ENCODE measurements at regions not wholly inside any gene's neighbourhood (a gene's known extent, or its start where the extent isn't known, plus 50 kb on each side); places are given as distances from the start of the nearest gene placed in this dataset.

- no peak overlapping the region for H3K4me2 ChIP-seq (ENCODE audit: low read depth, low read length, poor library complexity, severe bottlenecking)
- no peaks in the 10 kb centered on the region for H4K20me1 ChIP-seq (ENCODE audit: insufficient read depth, low read length, poor library complexity, severe bottlenecking)
- no peak overlapping the region for H2AFZ ChIP-seq (ENCODE audit: low read length)
- H3K9me2 ChIP-seq (replicated peaks; ENCODE audit: low read depth, low read length) = no peaks in the 10 kb centered on the region
- H3K27me3 ChIP-seq (ENCODE audit: insufficient read depth, low read length, poor library complexity, severe bottlenecking) = no peaks in the 10 kb centered on the region
- H3K36me3 ChIP-seq (ENCODE audit: insufficient read depth, low read length) = no peaks in the 10 kb centered on the region
- H3F3A ChIP-seq (ENCODE audit: low read depth) = no peaks in the 10 kb centered on the region
- no peak overlapping the region for H3K4me3 ChIP-seq (ENCODE audit: low read length, poor library complexity, severe bottlenecking)
- H3K79me2 ChIP-seq (ENCODE audit: insufficient read depth, low read length) = no peaks in the 10 kb centered on the region
- no peaks in the 10 kb centered on the region for H3K4me1 ChIP-seq (ENCODE audit: insufficient read depth, low read length, poor library complexity, severe bottlenecking)
- no peaks in the 10 kb centered on the region for H3K9me3 ChIP-seq (ENCODE audit: insufficient read depth, low read depth, low read length)
- no peak for TF ChIP-seq EZH2phosphoT487 (IDR thresholded peaks at IDR 0.05; ENCODE audit: borderline replicate concordance)
- TF ChIP-seq CTCF (conservative IDR thresholded peaks at IDR 0.05; ENCODE audit: low read length) = no peak
- no peak overlapping the region for H3K9ac ChIP-seq (ENCODE audit: low read depth, low read length, poor library complexity, severe bottlenecking)
Measured at GRCh38 chr17:79243603-79243990, 169.0 kb downstream of the ENGASE start.

- H3K79me2 ChIP-seq (ENCODE audit: insufficient read depth, low read length) = no peaks in the 10 kb centered on the region
- H3K4me2 ChIP-seq (ENCODE audit: low read depth, low read length, poor library complexity, severe bottlenecking) = no peak overlapping the region
- TF ChIP-seq CTCF (conservative IDR thresholded peaks at IDR 0.05; ENCODE audit: low read length) (no peak), EZH2phosphoT487 (IDR thresholded peaks at IDR 0.05; ENCODE audit: borderline replicate concordance) (no peak)
- H3K4me1 ChIP-seq (ENCODE audit: insufficient read depth, low read length, poor library complexity, severe bottlenecking) = no peaks in the 10 kb centered on the region
- no peaks in the 10 kb centered on the region for H3F3A ChIP-seq (ENCODE audit: low read depth)
- no peak overlapping the region for H3K4me3 ChIP-seq (ENCODE audit: low read length, poor library complexity, severe bottlenecking)
- no peaks in the 10 kb centered on the region for H3K27me3 ChIP-seq (ENCODE audit: insufficient read depth, low read length, poor library complexity, severe bottlenecking)
- no peaks in the 10 kb centered on the region for H3K9me3 ChIP-seq (ENCODE audit: insufficient read depth, low read depth, low read length)
- no peak overlapping the region for H2AFZ ChIP-seq (ENCODE audit: low read length)
- no peaks in the 10 kb centered on the region for H3K36me3 ChIP-seq (ENCODE audit: insufficient read depth, low read length)
- H4K20me1 ChIP-seq (ENCODE audit: insufficient read depth, low read length, poor library complexity, severe bottlenecking) = no peaks in the 10 kb centered on the region
- no peaks in the 10 kb centered on the region for H3K9me2 ChIP-seq (replicated peaks; ENCODE audit: low read depth, low read length)
- no peak overlapping the region for H3K9ac ChIP-seq (ENCODE audit: low read depth, low read length, poor library complexity, severe bottlenecking)
Measured at GRCh38 chr17:79242873-79243602, 168.4 kb downstream of the ENGASE start.

- Histone ChIP-seq H3K4me2 (ENCODE audit: low read depth, low read length, poor library complexity, severe bottlenecking) (no peak overlapping the region), H3F3A (ENCODE audit: low read depth) (no peaks in the 10 kb centered on the region), H3K36me3 (ENCODE audit: insufficient read depth, low read length) (no peaks in the 10 kb centered on the region), H4K20me1 (ENCODE audit: insufficient read depth, low read length, poor library complexity, severe bottlenecking) (no peaks in the 10 kb centered on the region), H3K27me3 (ENCODE audit: insufficient read depth, low read length, poor library complexity, severe bottlenecking) (no peaks in the 10 kb centered on the region), H3K4me3 (ENCODE audit: low read length, poor library complexity, severe bottlenecking) (no peak overlapping the region), H3K9me3 (ENCODE audit: insufficient read depth, low read depth, low read length) (no peaks in the 10 kb centered on the region), H2AFZ (ENCODE audit: low read length) (no peak overlapping the region), H3K9me2 (replicated peaks; ENCODE audit: low read depth, low read length) (no peaks in the 10 kb centered on the region), H3K4me1 (ENCODE audit: insufficient read depth, low read length, poor library complexity, severe bottlenecking) (no peaks in the 10 kb centered on the region), H3K79me2 (ENCODE audit: insufficient read depth, low read length) (no peaks in the 10 kb centered on the region), H3K9ac (ENCODE audit: low read depth, low read length, poor library complexity, severe bottlenecking) (no peak overlapping the region)
- TF ChIP-seq CTCF (conservative IDR thresholded peaks at IDR 0.05; ENCODE audit: low read length) = no peak
- no peak for TF ChIP-seq EZH2phosphoT487 (IDR thresholded peaks at IDR 0.05; ENCODE audit: borderline replicate concordance)
Measured at GRCh38 chr17:79242393-79242792, 167.8 kb downstream of the ENGASE start.
